GM18507 (cell line): ENCODE measurements at regions not wholly inside any gene's neighbourhood (a gene's known extent, or its start where the extent isn't known, plus 50 kb on each side); places are given as distances from the start of the nearest gene placed in this dataset.
"Not testable (repeated sequence)": the region's sequence is repeated elsewhere in the genome, so short reads cannot be mapped to it uniquely, and the experiment has no call there.

Experiments used
- DNase-seq: peaks from one replicate; pipeline ENCODE4 v3.0.0; 2011; ENCODE audit warnings: low read depth; ENCODE audit not compliant: insufficient read length; ENCODE audit errors: extremely low spot score
- FAIRE-seq: peaks from 2 replicates; lab custom pipeline; 2011; peaks lifted over from hg19 to GRCh38; lab: Jason Lieb, UNC

DNA sequence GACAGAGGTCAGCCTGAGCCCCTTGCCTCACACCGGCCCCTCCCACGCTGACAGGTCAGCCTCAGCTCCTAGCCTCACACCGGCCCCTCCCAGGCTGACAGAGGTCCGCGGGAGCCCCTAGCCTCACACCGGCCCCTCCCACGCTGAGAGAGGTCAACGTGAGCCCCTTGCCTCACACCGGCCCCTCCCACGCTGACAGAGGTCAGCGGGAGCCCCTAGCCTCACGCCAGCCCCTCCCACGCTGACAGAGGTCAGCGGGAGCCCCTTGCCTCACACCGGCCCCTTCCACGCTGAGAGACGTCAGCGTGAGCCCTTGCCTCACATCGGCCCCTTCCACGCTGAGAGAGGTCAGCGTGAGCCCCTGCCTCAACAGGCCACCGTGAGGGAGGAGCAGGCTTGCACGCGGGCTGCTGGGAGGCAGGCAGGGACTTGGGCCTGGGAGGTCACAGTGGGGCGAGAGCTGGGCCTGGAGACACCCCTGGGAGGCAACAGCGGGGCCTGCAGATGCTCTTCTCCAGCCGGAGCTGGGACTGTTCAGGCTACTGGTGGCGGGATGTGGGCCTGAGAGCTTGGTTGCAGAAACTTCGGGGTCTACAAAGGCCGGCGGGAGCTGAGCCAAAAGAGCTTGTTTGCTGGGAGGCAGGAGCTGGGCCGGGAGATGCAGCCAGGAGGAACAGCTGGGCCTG, 356.4 kb downstream of the ZNF37A start:
- not testable (repeated sequence) for FAIRE-seq, DNase-seq

DNA sequence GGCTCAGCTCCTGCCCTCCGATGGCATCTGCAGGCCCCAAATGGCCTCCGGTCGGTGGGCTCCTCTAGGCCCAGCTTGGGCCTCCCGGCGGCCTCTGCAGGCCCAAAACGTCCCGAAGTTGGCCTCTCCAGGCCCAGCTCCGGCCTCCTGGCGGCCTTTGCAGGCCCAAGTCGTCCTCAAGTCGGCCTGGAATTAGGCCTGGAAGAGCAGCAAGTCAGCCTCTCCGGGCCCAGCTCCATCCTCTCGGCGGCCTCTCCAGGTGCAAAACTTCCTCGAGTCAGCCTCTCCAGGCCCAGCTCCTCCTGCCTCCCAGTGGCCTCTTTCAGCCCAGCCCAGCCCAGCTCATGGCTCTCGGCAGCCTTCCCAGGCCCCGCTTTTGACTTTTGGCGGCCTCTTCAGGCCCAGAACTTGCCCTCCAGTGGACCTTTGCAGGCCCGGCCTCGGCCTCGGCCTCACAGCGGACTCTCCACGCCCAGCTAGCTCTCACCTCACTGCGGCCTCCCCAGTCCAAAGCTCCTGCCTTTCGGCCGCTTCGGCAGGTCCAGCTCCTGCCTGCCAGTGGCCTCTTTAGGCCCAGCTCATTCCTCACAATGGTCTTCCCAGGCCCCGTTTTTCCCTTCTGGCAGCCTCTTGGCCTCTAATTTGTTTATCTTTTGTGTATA, 357.3 kb downstream of the ZNF37A start:
- not testable (repeated sequence) for FAIRE-seq, DNase-seq
